ENCODE measurements at regions not wholly inside any gene's neighbourhood (a gene's known extent, or its start where the extent isn't known, plus 50 kb on each side); places are given as distances from the start of the nearest gene placed in this dataset.
"Not testable (repeated sequence)": the region's sequence is repeated elsewhere in the genome, so short reads cannot be mapped to it uniquely, and the experiment has no call there.

- DNase-seq (ENCODE audit: low read depth in 3 of 3) = no peak
Measured at GRCh38 chr6:155693573-155694418, 238.2 kb upstream of the NOX3 start.

GRCh38 chr6:155690820-155691219 is 235.2 kb upstream of the NOX3 start:
- DNase-seq (ENCODE audit: low read depth in 3 of 3) = no peak

- DNase-seq (ENCODE audit: low read depth in 3 of 3) = no peak
Measured at GRCh38 chr6:155687645-155688044, 232.0 kb upstream of the NOX3 start.

- DNase-seq (ENCODE audit: low read depth in 3 of 3) = no peak
Measured at GRCh38 chr6:155684416-155685196, 229.0 kb upstream of the NOX3 start.

GRCh38 chr6:155678361-155678760 is 222.7 kb upstream of the NOX3 start:
- no peak for DNase-seq (ENCODE audit: low read depth in 3 of 3)

- DNase-seq (ENCODE audit: low read depth in 3 of 3) = no peak
Measured at GRCh38 chr6:155676346-155676745, 220.7 kb upstream of the NOX3 start.

GRCh38 chr6:155670655-155671054 is 215.0 kb upstream of the NOX3 start:
- no peak for DNase-seq (ENCODE audit: low read depth in 3 of 3)

- no peak for DNase-seq (ENCODE audit: low read depth in 3 of 3)
Measured at GRCh38 chr6:155660251-155660977, 204.8 kb upstream of the NOX3 start.

GRCh38 chr6:155656024-155656423 is 200.4 kb upstream of the NOX3 start:
- DNase-seq (ENCODE audit: low read depth in 3 of 3) = no peak

- DNase-seq (ENCODE audit: low read depth in 3 of 3) = no peak
Measured at GRCh38 chr6:155654474-155654873, 198.8 kb upstream of the NOX3 start.

GRCh38 chr6:155648301-155648700 is 192.7 kb upstream of the NOX3 start:
- no peak for DNase-seq (ENCODE audit: low read depth in 3 of 3)

GRCh38 chr6:155647354-155647753 is 191.7 kb upstream of the NOX3 start:
- no peak for DNase-seq (ENCODE audit: low read depth in 3 of 3)

- DNase-seq (ENCODE audit: low read depth in 3 of 3) = no peak
Measured at GRCh38 chr6:155646443-155646842, 190.8 kb upstream of the NOX3 start.

GRCh38 chr6:155645325-155645724 is 189.7 kb upstream of the NOX3 start:
- no peak for DNase-seq (ENCODE audit: low read depth in 3 of 3)

GRCh38 chr6:155641603-155642002 is 186.0 kb upstream of the NOX3 start:
- DNase-seq (ENCODE audit: low read depth in 3 of 3) = no peak

- DNase-seq (ENCODE audit: low read depth in 3 of 3) = no peak
Measured at GRCh38 chr6:155638200-155638599, 182.6 kb upstream of the NOX3 start.

- DNase-seq (ENCODE audit: low read depth in 3 of 3) = no peak
Measured at GRCh38 chr6:155635416-155635815, 179.8 kb upstream of the NOX3 start.

- DNase-seq (ENCODE audit: low read depth in 3 of 3) = no peak
Measured at GRCh38 chr6:155630085-155630484, 174.4 kb upstream of the NOX3 start.

- DNase-seq (ENCODE audit: low read depth in 3 of 3) = no peak
Measured at GRCh38 chr6:155629652-155630051, 174.0 kb upstream of the NOX3 start.

- DNase-seq (ENCODE audit: low read depth in 3 of 3) = peak; percentile 5 to 44 (median 6)
Measured at GRCh38 chr6:155628306-155628705, 172.7 kb upstream of the NOX3 start.

- DNase-seq (ENCODE audit: low read depth in 3 of 3) = not testable (repeated sequence)
Measured at GRCh38 chr6:155627722-155628212, 172.1 kb upstream of the NOX3 start.
